K562 (cell line): ENCODE measurements at regions not wholly inside any gene's neighbourhood (a gene's known extent, or its start where the extent isn't known, plus 50 kb on each side); places are given as distances from the start of the nearest gene placed in this dataset.

Source experiments
- ATAC-seq: fragments of 200-7000 bp; cut with Tn5 transposase; 3 replicates; pipeline ENCODE4 v1.9.1; 2020; ENCODE audit warnings: moderate library complexity
- BruUV-seq: library from RNA; stranded (reverse); fragments of 400-500 nt; replicated peaks from 2 replicates; lab custom pipeline; 2021; lab: Mats Ljungman, UMichigan
- CTCF ChIA-PET: fragments of 300-600 bp; formaldehyde crosslinking; extraction: SDS; loops from one replicate; lab custom pipeline; 2021; ENCODE audit warnings: low intra/inter-chr PET ratio; lab: Yijun Ruan, JAX
- POLR2A ChIA-PET: fragments of 300-600, 350-650 bp; sonication (Branson Sonifier 250); formaldehyde crosslinking; extraction: SDS; loops from one replicate; lab custom pipeline; 2021; ENCODE audit warnings: antibody characterized with exemption, inconsistent platforms; lab: Yijun Ruan, JAX
- DNase-seq, 4 experiments: peaks; one replicate each; pipeline versions ENCODE4 v3.0.0 to v3.0.0-alpha.2; 2011 to 2018; ENCODE audit warnings: low spot score in 3 of 4, mixed read lengths in 3 of 4; ENCODE audit errors: extremely low read depth in 1 of 4
- FAIRE-seq: peaks from 2 replicates; lab custom pipeline; 2011; peaks lifted over from hg19 to GRCh38; lab: Jason Lieb, UNC
- H2AFZ ChIP-seq: 2 replicates; pipeline ENCODE4 v1.6.0; 2011; ENCODE audit warnings: low read depth, low read length, control low read depth, inconsistent platforms
- H3K27ac ChIP-seq: fragments of 200-600 bp; 3 replicates; pipeline ENCODE4 v1.8.0; 2011; ENCODE audit warnings: low read depth, mild to moderate bottlenecking, control low read depth, inconsistent platforms, low read length, moderate library complexity, mixed read lengths; ENCODE audit errors: extremely low read depth
- H3K27me3 ChIP-seq, 2 experiments: fragments of 300-600 bp in 1 of 2; 2 replicates in 1 of 2; 3 replicates in 1 of 2; pipeline versions ENCODE4 v1.6.0 to v1.8.0; 2011; ENCODE audit warnings: inconsistent platforms in 2 of 2, low read length in 2 of 2, mild to moderate bottlenecking in 1 of 2, mixed read lengths in 1 of 2, moderate library complexity in 1 of 2; ENCODE audit not compliant: control insufficient read depth in 2 of 2, insufficient read depth in 2 of 2
- H3K36me3 ChIP-seq: fragments of 300-600 bp; 3 replicates; pipeline ENCODE4 v1.8.0; 2011; ENCODE audit warnings: mild to moderate bottlenecking, low read length, inconsistent platforms; ENCODE audit not compliant: control insufficient read depth, insufficient read depth
- H3K4me1 ChIP-seq, 2 experiments: fragments of 200-600 bp in 1 of 2; replicated peaks in 1 of 2; 2 replicates in 1 of 2; 3 replicates in 1 of 2; pipeline versions ENCODE4 v1.5.1 to v1.8.0; 2011; ENCODE audit warnings: inconsistent platforms in 2 of 2, low read length in 2 of 2, mild to moderate bottlenecking in 1 of 2, mixed read lengths in 1 of 2, moderate library complexity in 1 of 2; ENCODE audit not compliant: control insufficient read depth in 2 of 2, insufficient read depth in 2 of 2
- H3K4me2 ChIP-seq: 2 replicates; pipeline ENCODE4 v1.6.1; 2011; ENCODE audit warnings: low read length, control low read depth, inconsistent platforms, mixed read lengths; ENCODE audit not compliant: insufficient read depth
- H3K4me3 ChIP-seq: fragments of 200-600 bp; sonication (generic), shearing (Covaris generic); 2 replicates; pipeline ENCODE4 v1.5.1; 2016; ENCODE audit warnings: control low read depth, inconsistent platforms
- H3K79me2 ChIP-seq: fragments of 200-600 bp; 3 replicates; pipeline ENCODE4 v1.8.0; 2011; ENCODE audit warnings: low read length, inconsistent platforms; ENCODE audit not compliant: control insufficient read depth, insufficient read depth
- H3K9ac ChIP-seq, 2 experiments: 2 replicates each; pipeline versions ENCODE4 v1.6.0 to v1.6.1; 2011; ENCODE audit warnings: low read depth in 2 of 2, low read length in 2 of 2, control low read depth in 1 of 2, inconsistent platforms in 1 of 2, mild to moderate bottlenecking in 1 of 2, mixed read lengths in 1 of 2; ENCODE audit not compliant: insufficient read depth in 1 of 2
- H3K9me1 ChIP-seq: one replicate; pipeline ENCODE4 v1.6.0; 2011; ENCODE audit warnings: inconsistent platforms, mild to moderate bottlenecking, low read length, moderate library complexity; ENCODE audit not compliant: control insufficient read depth, insufficient read depth
- H3K9me3 ChIP-seq: replicated peaks from 2 replicates; pipeline ENCODE4 v1.5.1; 2011; ENCODE audit warnings: low read depth, low read length, inconsistent platforms; ENCODE audit not compliant: control insufficient read depth, insufficient read depth
- H4K20me1 ChIP-seq: replicated peaks from 2 replicates; pipeline ENCODE4 v1.6.1; 2011; ENCODE audit warnings: low read length, inconsistent platforms, mixed read lengths; ENCODE audit not compliant: control insufficient read depth, insufficient read depth
- CBFA2T3 ChIP-seq: fragments of 450-650 bp; IDR thresholded peaks from 2 replicates; pipeline ENCODE4 v1.6.1; 2017
- DACH1 ChIP-seq: fragments of 450-650 bp; IDR thresholded peaks from 2 replicates; pipeline ENCODE4 v1.6.1; 2018; ENCODE audit not compliant: partially characterized antibody
- KHSRP ChIP-seq: fragments of 450-650 bp; IDR thresholded peaks from 2 replicates; pipeline ENCODE4 v1.6.1; 2017
- MTA3 ChIP-seq: fragments of 450-650 bp; formaldehyde crosslinking; IDR thresholded peaks from 2 replicates; pipeline ENCODE4 v1.6.1; 2017; ENCODE audit warnings: mild to moderate bottlenecking, borderline replicate concordance
- MTF1 ChIP-seq: fragments of 250-450 bp; sonication (Bioruptor Pico); IDR thresholded peaks from 2 replicates; pipeline ENCODE4 v1.9.0; 2021; ENCODE audit warnings: moderate library complexity, mild to moderate bottlenecking, inconsistent platforms, borderline replicate concordance
- NEUROD1 ChIP-seq: fragments of 150-350 bp; IDR thresholded peaks from 2 replicates; pipeline ENCODE4 v1.6.1; 2014; ENCODE audit warnings: borderline replicate concordance, low read length, low read depth; ENCODE audit not compliant: partially characterized antibody
- SIN3A ChIP-seq, 2 experiments: fragments of 150-350 bp in 1 of 2; IDR thresholded peaks; 2 replicates each; pipeline ENCODE4 v1.6.1; 2011 to 2016; ENCODE audit warnings: borderline replicate concordance in 2 of 2, low read depth in 2 of 2, low read length in 2 of 2, mild to moderate bottlenecking in 2 of 2, moderate library complexity in 2 of 2; ENCODE audit not compliant: control insufficient read depth in 1 of 2
- SP2 ChIP-seq: IDR thresholded peaks from 2 replicates; pipeline ENCODE4 v1.6.1; 2011; ENCODE audit warnings: mild to moderate bottlenecking, low read depth, low read length, moderate library complexity; ENCODE audit not compliant: poor library complexity, severe bottlenecking; ENCODE audit errors: extremely low read depth
- TEAD4 ChIP-seq, 2 experiments: sonication (generic) in 1 of 2; formaldehyde crosslinking in 1 of 2; IDR thresholded peaks; 2 replicates each; pipeline versions ENCODE4 v1.6.1 to v1.8.0; 2012 to 2022; ENCODE audit warnings: borderline replicate concordance in 1 of 2, inconsistent platforms in 1 of 2, low read length in 1 of 2, mild to moderate bottlenecking in 1 of 2, missing genetic modification reagents in 1 of 2
- TRIM28 ChIP-seq: fragments of 450-650 bp; IDR thresholded peaks from 2 replicates; pipeline ENCODE4 v1.6.1; 2017
- WHSC1 ChIP-seq: IDR thresholded peaks from one replicate; pipeline ENCODE4 v1.6.1; 2012; ENCODE audit warnings: low read length, control low read depth, inconsistent platforms
- ZFP30 ChIP-seq: fragments of 250-450 bp; sonication (Bioruptor Pico); IDR thresholded peaks from 2 replicates; pipeline ENCODE4 v1.8.0; 2022; ENCODE audit warnings: moderate library complexity, mild to moderate bottlenecking, inconsistent platforms, borderline replicate concordance
- WGBS: fragments of 100-300 bp; shearing (Covaris generic); methylation state at CpG from one replicate; pipeline ENCODE4 v1.1.6; 2016; ENCODE audit warnings: low coverage, mixed read lengths; ENCODE audit not compliant: insufficient coverage; ENCODE audit errors: missing lambda C conversion rate; 5-methylcytosine and 5-hydroxymethylcytosine counted together
- in situ Hi-C: fragments of 300-500 bp; cut with MboI; formaldehyde crosslinking; loops from 4 replicates; pipeline ENCODE4 v1.15.0; 2018; ENCODE audit warnings: inconsistent platforms, mixed read lengths
- intact Hi-C: fragments of 100-400 bp; cut with micrococcal nuclease; formaldehyde crosslinking; loops from 2 replicates; pipeline ENCODE4 v1.14.2; 2022
- TF ChIP-seq, protein P1 (sequence below): fragments of 450-650 bp; IDR thresholded peaks from 2 replicates; pipeline ENCODE4 v1.6.1; 2017; ENCODE audit warnings: mild to moderate bottlenecking, moderate library complexity
- TF ChIP-seq, protein P2 (sequence below): fragments of 250-450 bp; sonication (Bioruptor Pico); IDR thresholded peaks from 2 replicates; pipeline ENCODE4 v1.9.0; 2021; ENCODE audit warnings: mild to moderate bottlenecking
- TF ChIP-seq, protein P3 (sequence below): fragments of 250-450 bp; sonication (Bioruptor Pico); IDR thresholded peaks from 2 replicates; pipeline ENCODE4 v1.5.0; 2021
- TF ChIP-seq, protein P4 (sequence below): fragments of 200-800 bp; sonication (Bioruptor generic); IDR thresholded peaks from 2 replicates; pipeline ENCODE4 v1.6.1; 2017; ENCODE audit warnings: missing genetic modification characterization, missing compliant biosample characterization
- TF ChIP-seq, protein P5 (sequence below): fragments of 450-650 bp; IDR thresholded peaks from 2 replicates; pipeline ENCODE4 v1.6.1; 2016; ENCODE audit warnings: borderline replicate concordance

DNA sequence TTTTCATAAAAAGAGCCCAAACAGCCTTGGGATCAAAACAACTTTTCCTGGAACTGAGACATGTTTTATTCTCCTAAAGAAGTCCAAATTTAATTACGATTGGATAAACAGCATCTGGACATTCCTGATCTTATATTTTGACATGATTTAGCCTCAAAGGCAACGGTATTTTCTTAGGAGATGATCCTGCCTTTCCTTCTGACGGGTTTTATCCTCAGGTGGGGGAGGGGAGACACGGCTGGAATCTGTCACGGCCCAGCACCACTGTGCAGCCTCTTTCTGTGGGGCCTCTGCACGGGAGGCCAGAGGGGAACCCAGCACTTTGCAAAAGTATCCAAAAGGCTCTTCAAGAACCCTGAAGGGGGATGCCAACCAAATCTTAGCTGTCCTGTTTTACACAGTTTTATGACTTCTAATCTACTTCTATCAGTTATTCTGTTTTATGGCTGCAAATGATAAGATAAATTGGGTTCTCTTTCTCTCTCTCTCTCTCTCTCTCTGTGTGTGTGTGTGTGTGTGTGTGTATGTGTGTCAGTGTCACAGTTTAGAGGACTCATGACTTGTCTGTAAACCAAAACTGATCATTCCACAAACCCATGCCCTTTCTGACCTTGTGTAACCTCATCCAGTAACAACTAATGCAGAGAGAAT lies 321.1 kb upstream of the NPVF start:
- H3K27me3 ChIP-seq: peaks cover 5 to 40% of the 10 kb centered on the region in 2 experiments
- no TSS peak for BruUV-seq
- ChIA-PET POLR2A (interaction anchor here (0.5 kb wide), 1 partner anchor 36 kb away, joined by 3 read pairs; no protein-coding TSS in a partner anchor), CTCF (interaction anchor here (1.0 kb wide), 1 partner anchor 17 kb away, joined by 3 read pairs; no protein-coding TSS in a partner anchor)
- no peak for FAIRE-seq
- H3K36me3 ChIP-seq: no peaks in the 10 kb centered on the region
- H4K20me1 ChIP-seq: no peaks in the 10 kb centered on the region; the same call in 1 of the 2 replicates
- H3K4me3 ChIP-seq: no peak overlapping the region
- WGBS: 0% methylated on average over 6 of the region's 6 CpGs
- in situ Hi-C loops: no loop called here
- no peak overlapping the region for H3K9ac ChIP-seq
- no peak for DNase-seq
- no peaks in the 10 kb centered on the region for H3K9me1 ChIP-seq
- no peaks in the 10 kb centered on the region for H3K79me2 ChIP-seq
- intact Hi-C loops: no loop called here
- no peaks in the 10 kb centered on the region for H3K9me3 ChIP-seq
- ATAC-seq: no peak
- no peaks in the 10 kb centered on the region for H3K4me1 ChIP-seq
- H3K27ac ChIP-seq: no peak overlapping the region
- H3K4me2 ChIP-seq: no peak overlapping the region
- no peak overlapping the region for H2AFZ ChIP-seq
- TF ChIP-seq, protein P1, sequence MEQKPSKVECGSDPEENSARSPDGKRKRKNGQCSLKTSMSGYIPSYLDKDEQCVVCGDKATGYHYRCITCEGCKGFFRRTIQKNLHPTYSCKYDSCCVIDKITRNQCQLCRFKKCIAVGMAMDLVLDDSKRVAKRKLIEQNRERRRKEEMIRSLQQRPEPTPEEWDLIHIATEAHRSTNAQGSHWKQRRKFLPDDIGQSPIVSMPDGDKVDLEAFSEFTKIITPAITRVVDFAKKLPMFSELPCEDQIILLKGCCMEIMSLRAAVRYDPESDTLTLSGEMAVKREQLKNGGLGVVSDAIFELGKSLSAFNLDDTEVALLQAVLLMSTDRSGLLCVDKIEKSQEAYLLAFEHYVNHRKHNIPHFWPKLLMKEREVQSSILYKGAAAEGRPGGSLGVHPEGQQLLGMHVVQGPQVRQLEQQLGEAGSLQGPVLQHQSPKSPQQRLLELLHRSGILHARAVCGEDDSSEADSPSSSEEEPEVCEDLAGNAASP: no peak
- TF ChIP-seq ZFP30 (CRISPR knock-in tag) (no peak), MTF1 (CRISPR knock-in tag) (no peak), SIN3A (IDR thresholded peaks at IDR 0.05; ENCODE audit: borderline replicate concordance in 2 of 2, control insufficient read depth in 1 of 2, low read depth in 2 of 2, low read length in 2 of 2) (no peak), TEAD4 (IDR thresholded peaks at IDR 0.05; ENCODE audit: low read length) (no peak), TEAD4 (CRISPR knock-in tag; IDR thresholded peaks at IDR 0.05; ENCODE audit: borderline replicate concordance) (no peak), WHSC1 (no peak), TRIM28 (no peak), CBFA2T3 (no peak), NEUROD1 (no peak), SP2 (no peak), KHSRP (no peak), MTA3 (no peak), DACH1 (no peak)
- TF ChIP-seq, protein P2, sequence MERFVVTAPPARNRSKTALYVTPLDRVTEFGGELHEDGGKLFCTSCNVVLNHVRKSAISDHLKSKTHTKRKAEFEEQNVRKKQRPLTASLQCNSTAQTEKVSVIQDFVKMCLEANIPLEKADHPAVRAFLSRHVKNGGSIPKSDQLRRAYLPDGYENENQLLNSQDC: no peak
- TF ChIP-seq, protein P3, sequence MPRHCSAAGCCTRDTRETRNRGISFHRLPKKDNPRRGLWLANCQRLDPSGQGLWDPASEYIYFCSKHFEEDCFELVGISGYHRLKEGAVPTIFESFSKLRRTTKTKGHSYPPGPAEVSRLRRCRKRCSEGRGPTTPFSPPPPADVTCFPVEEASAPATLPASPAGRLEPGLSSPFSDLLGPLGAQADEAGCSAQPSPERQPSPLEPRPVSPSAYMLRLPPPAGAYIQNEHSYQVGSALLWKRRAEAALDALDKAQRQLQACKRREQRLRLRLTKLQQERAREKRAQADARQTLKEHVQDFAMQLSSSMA: no peak
- TF ChIP-seq, protein P4, sequence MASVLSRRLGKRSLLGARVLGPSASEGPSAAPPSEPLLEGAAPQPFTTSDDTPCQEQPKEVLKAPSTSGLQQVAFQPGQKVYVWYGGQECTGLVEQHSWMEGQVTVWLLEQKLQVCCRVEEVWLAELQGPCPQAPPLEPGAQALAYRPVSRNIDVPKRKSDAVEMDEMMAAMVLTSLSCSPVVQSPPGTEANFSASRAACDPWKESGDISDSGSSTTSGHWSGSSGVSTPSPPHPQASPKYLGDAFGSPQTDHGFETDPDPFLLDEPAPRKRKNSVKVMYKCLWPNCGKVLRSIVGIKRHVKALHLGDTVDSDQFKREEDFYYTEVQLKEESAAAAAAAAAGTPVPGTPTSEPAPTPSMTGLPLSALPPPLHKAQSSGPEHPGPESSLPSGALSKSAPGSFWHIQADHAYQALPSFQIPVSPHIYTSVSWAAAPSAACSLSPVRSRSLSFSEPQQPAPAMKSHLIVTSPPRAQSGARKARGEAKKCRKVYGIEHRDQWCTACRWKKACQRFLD (CRISPR knock-in tag): no peak
- TF ChIP-seq, protein P5, sequence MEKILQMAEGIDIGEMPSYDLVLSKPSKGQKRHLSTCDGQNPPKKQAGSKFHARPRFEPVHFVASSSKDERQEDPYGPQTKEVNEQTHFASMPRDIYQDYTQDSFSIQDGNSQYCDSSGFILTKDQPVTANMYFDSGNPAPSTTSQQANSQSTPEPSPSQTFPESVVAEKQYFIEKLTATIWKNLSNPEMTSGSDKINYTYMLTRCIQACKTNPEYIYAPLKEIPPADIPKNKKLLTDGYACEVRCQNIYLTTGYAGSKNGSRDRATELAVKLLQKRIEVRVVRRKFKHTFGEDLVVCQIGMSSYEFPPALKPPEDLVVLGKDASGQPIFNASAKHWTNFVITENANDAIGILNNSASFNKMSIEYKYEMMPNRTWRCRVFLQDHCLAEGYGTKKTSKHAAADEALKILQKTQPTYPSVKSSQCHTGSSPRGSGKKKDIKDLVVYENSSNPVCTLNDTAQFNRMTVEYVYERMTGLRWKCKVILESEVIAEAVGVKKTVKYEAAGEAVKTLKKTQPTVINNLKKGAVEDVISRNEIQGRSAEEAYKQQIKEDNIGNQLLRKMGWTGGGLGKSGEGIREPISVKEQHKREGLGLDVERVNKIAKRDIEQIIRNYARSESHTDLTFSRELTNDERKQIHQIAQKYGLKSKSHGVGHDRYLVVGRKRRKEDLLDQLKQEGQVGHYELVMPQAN: no peak
